Liver (tissue), 8 donors: ENCODE measurements at regions not wholly inside any gene's neighbourhood (a gene's known extent, or its start where the extent isn't known, plus 50 kb on each side); places are given as distances from the start of the nearest gene placed in this dataset.

Source experiments
- DNase-seq: peaks from one replicate; pipeline ENCODE4 v3.0.0-alpha.2; 2017; ENCODE audit warnings: low spot score
- H3K27ac ChIP-seq, 2 donors: one replicate each; pipeline ENCODE4 v1.7.0; 2013; ENCODE audit warnings: inconsistent platforms in 2 of 2, low read length in 2 of 2, control low read depth in 1 of 2, low read depth in 1 of 2, mild to moderate bottlenecking in 1 of 2
- H3K27me3 ChIP-seq, 4 donors: one replicate each; pipeline versions ENCODE4 v1.6.1 to v1.7.0; 2013; ENCODE audit warnings: low read length in 3 of 4, inconsistent platforms in 1 of 4, mild to moderate bottlenecking in 1 of 4, moderate library complexity in 1 of 4; ENCODE audit not compliant: control insufficient read depth in 4 of 4, insufficient read depth in 4 of 4
- H3K36me3 ChIP-seq, 4 donors: one replicate each; pipeline versions ENCODE4 v1.6.1 to v1.7.0; 2013; ENCODE audit warnings: low read length in 3 of 4, mild to moderate bottlenecking in 3 of 4, low read depth in 1 of 4, moderate library complexity in 1 of 4; ENCODE audit not compliant: control insufficient read depth in 4 of 4, insufficient read depth in 3 of 4
- H3K4me1 ChIP-seq, 4 donors: one replicate each; pipeline versions ENCODE4 v1.6.1 to v1.7.0; 2013; ENCODE audit warnings: low read length in 3 of 4, mild to moderate bottlenecking in 3 of 4, moderate library complexity in 1 of 4; ENCODE audit not compliant: control insufficient read depth in 4 of 4, insufficient read depth in 4 of 4
- H3K4me3 ChIP-seq, 3 donors: one replicate each; pipeline versions ENCODE4 v1.6.1 to v1.7.0; 2013; ENCODE audit warnings: low read length in 3 of 3, control low read depth in 1 of 3, low read depth in 1 of 3, mild to moderate bottlenecking in 1 of 3
- H3K9ac ChIP-seq, 2 donors: one replicate each; pipeline ENCODE4 v1.7.0; 2013; ENCODE audit warnings: low read length in 2 of 2, mild to moderate bottlenecking in 2 of 2, moderate library complexity in 2 of 2, control low read depth in 1 of 2, low read depth in 1 of 2
- H3K9me3 ChIP-seq, 4 donors: one replicate each; pipeline versions ENCODE4 v1.6.1 to v1.7.0; 2013; ENCODE audit warnings: low read length in 3 of 4; ENCODE audit not compliant: control insufficient read depth in 4 of 4
- ATF3 ChIP-seq: IDR thresholded peaks from 2 replicates; pipeline ENCODE4 v1.6.1; 2016; ENCODE audit warnings: antibody characterized with exemption
- CTCF ChIP-seq: fragments of 150-350 bp; IDR thresholded peaks from 2 replicates; pipeline ENCODE4 v1.5.1; 2017; ENCODE audit warnings: improper control_type of control experiment, low read depth, low read length; ENCODE audit not compliant: missing input control
- FOXA1 ChIP-seq: IDR thresholded peaks from 2 replicates; pipeline ENCODE4 v1.6.1; 2016; ENCODE audit warnings: antibody characterized with exemption
- FOXA2 ChIP-seq: IDR thresholded peaks from 2 replicates; pipeline ENCODE4 v1.6.1; 2016; ENCODE audit warnings: antibody characterized with exemption
- GABPA ChIP-seq, 2 donors: IDR thresholded peaks in 1 of 2; conservative IDR thresholded peaks in 1 of 2; 2 replicates each; pipeline ENCODE4 v1.6.1; 2016; ENCODE audit warnings: antibody characterized with exemption in 2 of 2, mild to moderate bottlenecking in 1 of 2, moderate library complexity in 1 of 2
- HNF4A ChIP-seq, 2 donors: conservative IDR thresholded peaks; 2 replicates each; pipeline ENCODE4 v1.6.1; 2016; ENCODE audit warnings: antibody characterized with exemption in 2 of 2, mild to moderate bottlenecking in 2 of 2
- HNF4G ChIP-seq: IDR thresholded peaks from 2 replicates; pipeline ENCODE4 v1.6.1; 2016; ENCODE audit warnings: antibody characterized with exemption
- JUND ChIP-seq, 2 donors: IDR thresholded peaks; 2 replicates each; pipeline ENCODE4 v1.6.1; 2016; ENCODE audit warnings: antibody characterized with exemption in 2 of 2
- NR2F2 ChIP-seq: IDR thresholded peaks from 2 replicates; pipeline ENCODE4 v1.6.1; 2016; ENCODE audit warnings: antibody characterized with exemption
- RAD21 ChIP-seq, 2 donors: IDR thresholded peaks; 2 replicates each; pipeline ENCODE4 v1.6.1; 2016; ENCODE audit warnings: antibody characterized with exemption in 2 of 2, mild to moderate bottlenecking in 2 of 2
- RXRA ChIP-seq, 2 donors: IDR thresholded peaks; 2 replicates each; pipeline ENCODE4 v1.6.1; 2017 to 2018; ENCODE audit warnings: antibody characterized with exemption in 2 of 2, mild to moderate bottlenecking in 1 of 2
- TAF1 ChIP-seq: conservative IDR thresholded peaks from 2 replicates; pipeline ENCODE4 v1.6.1; 2016; ENCODE audit warnings: antibody characterized with exemption, mild to moderate bottlenecking
- WGBS: extraction: QIAGEN DNeasy Blood & Tissue Kit; methylation state at CpG from one replicate; pipeline ENCODE4 v1.1.7; 2013; 5-methylcytosine and 5-hydroxymethylcytosine counted together
- TF ChIP-seq, protein P1 (sequence below): IDR thresholded peaks from 2 replicates; pipeline ENCODE4 v1.6.1; 2016; ENCODE audit warnings: antibody characterized with exemption
- TF ChIP-seq, protein P2 (sequence below): IDR thresholded peaks from 2 replicates; pipeline ENCODE4 v1.6.1; 2016; ENCODE audit warnings: antibody characterized with exemption
- donor health status: healthy.
- donor health status: healthy.
- donor health status: healthy.
- donor health status: healthy.
- donor health status: healthy.

GRCh38 chr5:88092358-88092757 lies 176.3 kb downstream of the TMEM161B start:
- no peaks in the 10 kb centered on the region for H3K36me3 ChIP-seq
- WGBS: 76% methylated on average over 1 of the region's 1 CpG
- H3K4me1 ChIP-seq: no peaks in the 10 kb centered on the region
- H3K4me3 ChIP-seq: no peak overlapping the region
- no peaks in the 10 kb centered on the region for H3K9me3 ChIP-seq
- TF ChIP-seq TAF1: no peak
- TF ChIP-seq FOXA1: no peak
- TF ChIP-seq CTCF: no peak
- no peak for TF ChIP-seq JUND (IDR thresholded peaks at IDR 0.05)
- TF ChIP-seq, protein P1, sequence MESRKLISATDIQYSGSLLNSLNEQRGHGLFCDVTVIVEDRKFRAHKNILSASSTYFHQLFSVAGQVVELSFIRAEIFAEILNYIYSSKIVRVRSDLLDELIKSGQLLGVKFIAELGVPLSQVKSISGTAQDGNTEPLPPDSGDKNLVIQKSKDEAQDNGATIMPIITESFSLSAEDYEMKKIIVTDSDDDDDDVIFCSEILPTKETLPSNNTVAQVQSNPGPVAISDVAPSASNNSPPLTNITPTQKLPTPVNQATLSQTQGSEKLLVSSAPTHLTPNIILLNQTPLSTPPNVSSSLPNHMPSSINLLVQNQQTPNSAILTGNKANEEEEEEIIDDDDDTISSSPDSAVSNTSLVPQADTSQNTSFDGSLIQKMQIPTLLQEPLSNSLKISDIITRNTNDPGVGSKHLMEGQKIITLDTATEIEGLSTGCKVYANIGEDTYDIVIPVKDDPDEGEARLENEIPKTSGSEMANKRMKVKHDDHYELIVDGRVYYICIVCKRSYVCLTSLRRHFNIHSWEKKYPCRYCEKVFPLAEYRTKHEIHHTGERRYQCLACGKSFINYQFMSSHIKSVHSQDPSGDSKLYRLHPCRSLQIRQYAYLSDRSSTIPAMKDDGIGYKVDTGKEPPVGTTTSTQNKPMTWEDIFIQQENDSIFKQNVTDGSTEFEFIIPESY: no peak
- TF ChIP-seq HNF4A (conservative IDR thresholded peaks at IDR 0.05): no peak
- no peak for TF ChIP-seq RXRA (IDR thresholded peaks at IDR 0.05)
- TF ChIP-seq, protein P2, sequence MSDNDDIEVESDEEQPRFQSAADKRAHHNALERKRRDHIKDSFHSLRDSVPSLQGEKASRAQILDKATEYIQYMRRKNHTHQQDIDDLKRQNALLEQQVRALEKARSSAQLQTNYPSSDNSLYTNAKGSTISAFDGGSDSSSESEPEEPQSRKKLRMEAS: no peak
- TF ChIP-seq ATF3: no peak
- H3K27ac ChIP-seq: no peak overlapping the region
- DNase-seq: no peak
- H3K9ac ChIP-seq: no peak overlapping the region
- no peaks in the 10 kb centered on the region for H3K27me3 ChIP-seq

GRCh38 chr5:88090506-88090905 lies 178.1 kb downstream of the TMEM161B start:
- Histone ChIP-seq H3K4me1 (no peaks in the 10 kb centered on the region), H3K9me3 (no peaks in the 10 kb centered on the region), H3K27me3 (no peaks in the 10 kb centered on the region), H3K9ac (no peak overlapping the region), H3K4me3 (no peak overlapping the region), H3K36me3 (no peaks in the 10 kb centered on the region), H3K27ac (no peak overlapping the region)
- WGBS: 87% methylated on average over 2 of the region's 2 CpGs
- TF ChIP-seq FOXA2 (no peak), ATF3 (no peak), HNF4A (conservative IDR thresholded peaks at IDR 0.05) (no peak), CTCF (no peak), TAF1 (no peak), RAD21 (IDR thresholded peaks at IDR 0.05) (no peak), NR2F2 (no peak), JUND (IDR thresholded peaks at IDR 0.05) (no peak), HNF4G (no peak), GABPA (IDR thresholded peaks at IDR 0.05 in 1 of 2, conservative IDR thresholded peaks at IDR 0.05 in 1 of 2) (no peak)
- TF ChIP-seq, protein P2: no peak
- DNase-seq: no peak
